ENCODE measurements at regions not wholly inside any gene's neighbourhood (a gene's known extent, or its start where the extent isn't known, plus 50 kb on each side); places are given as distances from the start of the nearest gene placed in this dataset.

DNA sequence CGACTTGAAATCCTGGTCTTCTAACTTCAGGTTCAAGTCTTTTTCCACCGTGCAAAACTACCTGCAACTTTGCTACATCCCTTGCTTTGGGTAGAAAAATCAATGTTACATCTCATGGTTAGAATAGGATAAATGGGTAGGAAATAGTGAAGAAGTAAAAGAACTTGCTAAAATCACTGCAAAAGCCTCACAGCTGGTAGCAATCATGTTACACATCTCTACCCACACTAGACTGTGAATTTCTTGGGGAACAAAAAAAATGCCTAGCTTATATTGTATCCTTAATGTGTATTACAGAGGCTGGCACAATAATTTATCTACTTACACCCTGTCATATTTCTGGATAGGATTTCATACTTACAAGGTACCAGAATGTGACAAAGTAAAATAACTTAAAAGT is 133.8 kb downstream of the FAM181B start:
- TF ChIP-seq GATA3 (IDR thresholded peaks at IDR 0.05; ENCODE audit: borderline replicate concordance) (no peak), RARB (CRISPR knock-in tag; IDR thresholded peaks at IDR 0.05) (no peak), RFX5 (IDR thresholded peaks at IDR 0.05) (no peak), NFE2L2 (conservative IDR thresholded peaks at IDR 0.05; ENCODE audit: low read length) (no peak), MAZ (IDR thresholded peaks at IDR 0.05; ENCODE audit: borderline replicate concordance, low read depth, low read length) (no peak), NPAS2 (CRISPR knock-in tag; IDR thresholded peaks at IDR 0.05; ENCODE audit: borderline replicate concordance) (no peak), CHD4 (IDR thresholded peaks at IDR 0.05; ENCODE audit: borderline replicate concordance) (no peak), ZFP36 (IDR thresholded peaks at IDR 0.05; ENCODE audit: borderline replicate concordance, partially characterized antibody) (no peak), BHLHE40 (IDR thresholded peaks at IDR 0.05; ENCODE audit: low read depth, low read length) (no peak), HOXB5 (CRISPR knock-in tag; IDR thresholded peaks at IDR 0.05) (no peak), PHF8 (IDR thresholded peaks at IDR 0.05; ENCODE audit: borderline replicate concordance, low read depth) (no peak), KDM1A (IDR thresholded peaks at IDR 0.05; ENCODE audit: low read depth) (no peak), MYC (IDR thresholded peaks at IDR 0.05; ENCODE audit: borderline replicate concordance, low read length) (no peak)
- TF ChIP-seq, protein P1, sequence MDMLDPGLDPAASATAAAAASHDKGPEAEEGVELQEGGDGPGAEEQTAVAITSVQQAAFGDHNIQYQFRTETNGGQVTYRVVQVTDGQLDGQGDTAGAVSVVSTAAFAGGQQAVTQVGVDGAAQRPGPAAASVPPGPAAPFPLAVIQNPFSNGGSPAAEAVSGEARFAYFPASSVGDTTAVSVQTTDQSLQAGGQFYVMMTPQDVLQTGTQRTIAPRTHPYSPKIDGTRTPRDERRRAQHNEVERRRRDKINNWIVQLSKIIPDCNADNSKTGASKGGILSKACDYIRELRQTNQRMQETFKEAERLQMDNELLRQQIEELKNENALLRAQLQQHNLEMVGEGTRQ (IDR thresholded peaks at IDR 0.05), result no peak
- TF ChIP-seq, protein P2, sequence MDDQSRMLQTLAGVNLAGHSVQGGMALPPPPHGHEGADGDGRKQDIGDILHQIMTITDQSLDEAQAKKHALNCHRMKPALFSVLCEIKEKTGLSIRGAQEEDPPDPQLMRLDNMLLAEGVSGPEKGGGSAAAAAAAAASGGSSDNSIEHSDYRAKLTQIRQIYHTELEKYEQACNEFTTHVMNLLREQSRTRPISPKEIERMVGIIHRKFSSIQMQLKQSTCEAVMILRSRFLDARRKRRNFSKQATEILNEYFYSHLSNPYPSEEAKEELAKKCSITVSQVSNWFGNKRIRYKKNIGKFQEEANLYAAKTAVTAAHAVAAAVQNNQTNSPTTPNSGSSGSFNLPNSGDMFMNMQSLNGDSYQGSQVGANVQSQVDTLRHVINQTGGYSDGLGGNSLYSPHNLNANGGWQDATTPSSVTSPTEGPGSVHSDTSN (IDR thresholded peaks at IDR 0.05), result no peak
- TF ChIP-seq, protein P3, sequence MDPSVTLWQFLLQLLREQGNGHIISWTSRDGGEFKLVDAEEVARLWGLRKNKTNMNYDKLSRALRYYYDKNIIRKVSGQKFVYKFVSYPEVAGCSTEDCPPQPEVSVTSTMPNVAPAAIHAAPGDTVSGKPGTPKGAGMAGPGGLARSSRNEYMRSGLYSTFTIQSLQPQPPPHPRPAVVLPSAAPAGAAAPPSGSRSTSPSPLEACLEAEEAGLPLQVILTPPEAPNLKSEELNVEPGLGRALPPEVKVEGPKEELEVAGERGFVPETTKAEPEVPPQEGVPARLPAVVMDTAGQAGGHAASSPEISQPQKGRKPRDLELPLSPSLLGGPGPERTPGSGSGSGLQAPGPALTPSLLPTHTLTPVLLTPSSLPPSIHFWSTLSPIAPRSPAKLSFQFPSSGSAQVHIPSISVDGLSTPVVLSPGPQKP (IDR thresholded peaks at IDR 0.05; ENCODE audit: low read depth, low read length), result no peak
- TF ChIP-seq, protein P4, sequence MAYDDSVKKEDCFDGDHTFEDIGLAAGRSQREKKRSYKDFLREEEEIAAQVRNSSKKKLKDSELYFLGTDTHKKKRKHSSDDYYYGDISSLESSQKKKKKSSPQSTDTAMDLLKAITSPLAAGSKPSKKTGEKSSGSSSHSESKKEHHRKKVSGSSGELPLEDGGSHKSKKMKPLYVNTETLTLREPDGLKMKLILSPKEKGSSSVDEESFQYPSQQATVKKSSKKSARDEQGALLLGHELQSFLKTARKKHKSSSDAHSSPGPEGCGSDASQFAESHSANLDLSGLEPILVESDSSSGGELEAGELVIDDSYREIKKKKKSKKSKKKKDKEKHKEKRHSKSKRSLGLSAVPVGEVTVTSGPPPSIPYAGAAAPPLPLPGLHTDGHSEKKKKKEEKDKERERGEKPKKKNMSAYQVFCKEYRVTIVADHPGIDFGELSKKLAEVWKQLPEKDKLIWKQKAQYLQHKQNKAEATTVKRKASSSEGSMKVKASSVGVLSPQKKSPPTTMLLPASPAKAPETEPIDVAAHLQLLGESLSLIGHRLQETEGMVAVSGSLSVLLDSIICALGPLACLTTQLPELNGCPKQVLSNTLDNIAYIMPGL (CRISPR knock-in tag; IDR thresholded peaks at IDR 0.05; ENCODE audit: borderline replicate concordance), result no peak
- Histone ChIP-seq H3K27ac (no peak overlapping the region), H3K4me2 (no peak overlapping the region), H3K9me3 (no peaks in the 10 kb centered on the region), H3K4me3 (no peak overlapping the region), H3K4me1 (no peaks in the 10 kb centered on the region)
- ATAC-seq (no peak), FAIRE-seq (no peak), DNase-seq (ENCODE audit: low read depth in 1 of 2, low spot score in 1 of 2) (no peak)
- CTCF ChIA-PET, result no interaction called here
- WGBS (ENCODE audit: missing lambda C conversion rate), result 4% methylated on average over 2 of the region's 2 CpGs
- POLR2A ChIA-PET, result no interaction called here

DNA sequence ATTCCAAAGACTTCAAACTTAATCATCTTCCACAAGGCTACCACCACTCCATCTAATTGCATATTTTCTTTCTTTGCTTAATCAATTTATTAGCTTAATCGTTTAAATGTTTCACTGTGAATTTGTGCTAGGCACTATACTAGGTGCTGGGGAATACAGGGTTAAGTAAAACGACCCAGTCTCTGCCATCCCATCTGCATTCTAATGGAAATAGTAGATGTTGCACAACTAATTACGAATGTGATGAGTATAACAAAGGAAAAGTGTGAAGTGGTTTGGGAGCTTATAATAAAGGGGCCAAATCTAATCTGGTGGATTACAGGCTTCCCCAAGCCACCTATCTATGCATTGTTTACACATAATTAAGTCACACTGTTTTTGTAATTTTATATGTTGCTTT is 147.1 kb downstream of the FAM181B start:
- DNase-seq (ENCODE audit: low read depth in 1 of 2, low spot score in 1 of 2) (no peak), FAIRE-seq (no peak), ATAC-seq (no peak)
- Histone ChIP-seq H3K9me3 (no peaks in the 10 kb centered on the region), H3K4me2 (no peak overlapping the region), H3K4me1 (no peaks in the 10 kb centered on the region), H3K27ac (no peak overlapping the region), H3K4me3 (no peak overlapping the region)
- ChIA-PET CTCF (no interaction called here), POLR2A (no interaction called here)
- TF ChIP-seq JUN (IDR thresholded peaks at IDR 0.05), result no peak
- TF ChIP-seq FOSL2 (IDR thresholded peaks at IDR 0.05), result no peak
- TF ChIP-seq FOSL2 (CRISPR knock-in tag; IDR thresholded peaks at IDR 0.05), result no peak
- TF ChIP-seq, protein P5, sequence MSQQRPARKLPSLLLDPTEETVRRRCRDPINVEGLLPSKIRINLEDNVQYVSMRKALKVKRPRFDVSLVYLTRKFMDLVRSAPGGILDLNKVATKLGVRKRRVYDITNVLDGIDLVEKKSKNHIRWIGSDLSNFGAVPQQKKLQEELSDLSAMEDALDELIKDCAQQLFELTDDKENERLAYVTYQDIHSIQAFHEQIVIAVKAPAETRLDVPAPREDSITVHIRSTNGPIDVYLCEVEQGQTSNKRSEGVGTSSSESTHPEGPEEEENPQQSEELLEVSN (IDR thresholded peaks at IDR 0.05; ENCODE audit: borderline replicate concordance, low read depth), result no peak
- TF ChIP-seq, protein P4 (CRISPR knock-in tag; IDR thresholded peaks at IDR 0.05; ENCODE audit: borderline replicate concordance), result no peak
- no peak for TF ChIP-seq MYC (IDR thresholded peaks at IDR 0.05; ENCODE audit: borderline replicate concordance, low read length)
- TF ChIP-seq HOXB13 (CRISPR knock-in tag; IDR thresholded peaks at IDR 0.05; ENCODE audit: low read depth), result no peak
- no peak for TF ChIP-seq SMC3 (IDR thresholded peaks at IDR 0.05)
- no peak for TF ChIP-seq ESRRA (IDR thresholded peaks at IDR 0.05; ENCODE audit: borderline replicate concordance, low read length)
- TF ChIP-seq, protein P6, sequence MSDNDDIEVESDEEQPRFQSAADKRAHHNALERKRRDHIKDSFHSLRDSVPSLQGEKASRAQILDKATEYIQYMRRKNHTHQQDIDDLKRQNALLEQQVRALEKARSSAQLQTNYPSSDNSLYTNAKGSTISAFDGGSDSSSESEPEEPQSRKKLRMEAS (IDR thresholded peaks at IDR 0.05), result no peak
- TF ChIP-seq HOXB5 (CRISPR knock-in tag; IDR thresholded peaks at IDR 0.05), result no peak
- TF ChIP-seq PHF8 (IDR thresholded peaks at IDR 0.05; ENCODE audit: borderline replicate concordance, low read depth), result no peak
- TF ChIP-seq HDAC2 (IDR thresholded peaks at IDR 0.05), result no peak
- 2% methylated on average over 3 of the region's 3 CpGs for WGBS (ENCODE audit: missing lambda C conversion rate)
